ENCODE measurements at regions not wholly inside any gene's neighbourhood (a gene's known extent, or its start where the extent isn't known, plus 50 kb on each side); places are given as distances from the start of the nearest gene placed in this dataset.

GRCh38 chr2:199663157-199663556, 187.8 kb downstream of the FTCDNL1 start:
- H3K27me3 ChIP-seq (replicated peaks), result no peaks in the 10 kb centered on the region
- no peak overlapping the region for H3K4me3 ChIP-seq (ENCODE audit: low read depth, low read length)
- no peak overlapping the region for H3K27ac ChIP-seq
- no peak for DNase-seq
- no peak for TF ChIP-seq CTCF (IDR thresholded peaks at IDR 0.05; ENCODE audit: low read depth, low read length, missing control alignments)
- in situ Hi-C loops (cut with HindIII; ENCODE audit: low pct_ligation_motif_present, low sequenced_read_pairs), result no loop called here
- H3K36me3 ChIP-seq (replicated peaks), result no peaks in the 10 kb centered on the region

- DNase-seq, result no peak
- no peaks in the 10 kb centered on the region for H3K27me3 ChIP-seq (replicated peaks)
- no peak for TF ChIP-seq CTCF (IDR thresholded peaks at IDR 0.05; ENCODE audit: low read depth, low read length, missing control alignments)
- in situ Hi-C loops (cut with HindIII; ENCODE audit: low pct_ligation_motif_present, low sequenced_read_pairs), result no loop called here
- no peaks in the 10 kb centered on the region for H3K36me3 ChIP-seq (replicated peaks)
- H3K4me3 ChIP-seq (ENCODE audit: low read depth, low read length), result no peak overlapping the region
- H3K27ac ChIP-seq, result no peak overlapping the region
Observed at GRCh38 chr2:199662255-199662654, 188.7 kb downstream of the FTCDNL1 start.

DNA sequence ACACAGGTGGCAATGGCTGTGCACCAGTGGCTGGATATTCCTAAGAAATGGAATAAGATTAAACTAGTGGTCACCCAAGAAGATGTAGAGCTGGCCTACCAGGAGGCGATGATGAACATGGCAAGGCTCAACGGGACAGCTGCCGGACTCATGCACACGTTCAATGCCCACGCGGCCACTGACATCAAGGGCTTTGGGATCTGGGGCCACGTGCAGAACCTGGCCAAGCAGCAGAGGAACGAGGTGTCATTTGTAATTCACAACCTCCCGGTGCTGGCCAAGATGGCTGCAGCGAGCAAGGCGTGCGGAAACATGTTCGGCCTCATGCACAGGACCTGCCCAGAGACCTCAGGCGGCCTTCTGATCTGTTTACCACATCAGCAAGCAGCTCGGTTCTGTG, 190.8 kb downstream of the FTCDNL1 start:
- H3K27me3 ChIP-seq (replicated peaks), result no peaks in the 10 kb centered on the region
- DNase-seq, result no peak
- TF ChIP-seq CTCF (IDR thresholded peaks at IDR 0.05; ENCODE audit: low read depth, low read length, missing control alignments), result no peak
- H3K36me3 ChIP-seq (replicated peaks), result no peaks in the 10 kb centered on the region
- no peak overlapping the region for H3K4me3 ChIP-seq (ENCODE audit: low read depth, low read length)
- no peak overlapping the region for H3K27ac ChIP-seq
- in situ Hi-C loops (cut with HindIII; ENCODE audit: low pct_ligation_motif_present, low sequenced_read_pairs), result no loop called here

DNA sequence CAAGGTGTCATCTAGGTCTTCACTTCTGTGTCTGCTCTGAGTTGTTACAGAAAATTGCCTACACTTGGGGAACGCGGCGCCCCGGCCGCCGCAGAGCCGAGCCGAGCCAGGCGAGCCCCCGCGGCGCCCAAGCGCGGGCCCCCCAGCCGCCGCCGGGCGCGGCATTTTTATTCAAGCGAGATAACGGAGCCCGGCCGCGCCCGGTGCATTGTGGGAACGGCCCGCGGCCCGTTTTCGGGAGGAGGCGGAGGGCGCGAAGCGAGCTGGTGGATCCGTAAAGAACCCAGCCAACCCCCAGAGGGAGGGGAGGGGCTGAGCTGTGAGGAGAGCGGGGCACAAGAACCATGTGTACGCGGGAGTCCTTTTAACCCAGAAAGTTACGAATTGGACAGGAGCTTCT, 191.8 kb downstream of the FTCDNL1 start:
- in situ Hi-C loops (cut with HindIII; ENCODE audit: low pct_ligation_motif_present, low sequenced_read_pairs), result no loop called here
- Histone ChIP-seq H3K4me3 (ENCODE audit: low read depth, low read length) (peak overlapping the region; percentile 47), H3K27ac (no peak overlapping the region), H3K27me3 (replicated peaks) (no peaks in the 10 kb centered on the region), H3K36me3 (replicated peaks) (no peaks in the 10 kb centered on the region)
- DNase-seq, result peak; percentile 17
- no peak for TF ChIP-seq CTCF (IDR thresholded peaks at IDR 0.05; ENCODE audit: low read depth, low read length, missing control alignments)

GRCh38 chr2:199646439-199646838, 188.7 kb upstream of the SATB2 start:
- TF ChIP-seq CTCF (IDR thresholded peaks at IDR 0.05; ENCODE audit: low read depth, low read length, missing control alignments), result no peak
- Histone ChIP-seq H3K27me3 (replicated peaks) (no peaks in the 10 kb centered on the region), H3K4me3 (ENCODE audit: low read depth, low read length) (no peak overlapping the region), H3K36me3 (replicated peaks) (no peaks in the 10 kb centered on the region), H3K27ac (no peak overlapping the region)
- no peak for DNase-seq
- in situ Hi-C loops (cut with HindIII; ENCODE audit: low pct_ligation_motif_present, low sequenced_read_pairs), result no loop called here

DNA sequence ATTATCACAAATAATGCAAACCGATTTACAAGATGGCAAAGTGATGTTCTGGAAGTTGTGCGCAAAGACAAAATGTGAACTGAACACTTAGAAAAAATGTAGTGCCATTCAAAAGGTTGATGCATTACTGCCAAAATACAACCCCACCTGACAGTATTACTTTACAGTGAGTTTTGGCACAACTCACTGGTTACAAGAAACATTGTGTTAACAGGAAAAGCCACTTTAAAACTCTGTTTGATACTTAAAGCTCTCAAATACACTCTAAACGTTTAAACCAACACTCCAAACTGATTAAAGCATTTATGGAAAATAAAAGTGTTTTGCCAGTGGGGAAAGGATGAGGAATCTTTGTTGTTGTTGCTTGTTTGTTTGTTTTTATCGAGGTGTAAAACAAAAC, 173.4 kb upstream of the SATB2 start:
- in situ Hi-C loops (cut with HindIII; ENCODE audit: low pct_ligation_motif_present, low sequenced_read_pairs), result no loop called here

More for the DNA sequence above, 173.4 kb upstream of the SATB2 start:
- H3K27ac ChIP-seq, result no peak overlapping the region
- no peak for DNase-seq
- TF ChIP-seq CTCF (IDR thresholded peaks at IDR 0.05; ENCODE audit: low read depth, low read length, missing control alignments), result no peak
- H3K36me3 ChIP-seq (replicated peaks), result no peaks in the 10 kb centered on the region
- H3K4me3 ChIP-seq (ENCODE audit: low read depth, low read length), result no peak overlapping the region
- H3K27me3 ChIP-seq (replicated peaks), result no peaks in the 10 kb centered on the region
